ENCODE measurements at regions not wholly inside any gene's neighbourhood (a gene's known extent, or its start where the extent isn't known, plus 50 kb on each side); places are given as distances from the start of the nearest gene placed in this dataset.

GRCh38 chr9:95643619-95644018 is 126.8 kb upstream of the PTCH1 start:
- H3K4me1 ChIP-seq (ENCODE audit: insufficient read depth), result peaks cover 4% of the 10 kb centered on the region
- no peak for ATAC-seq
- H3K79me2 ChIP-seq (replicated peaks; ENCODE audit: insufficient read depth), result no peaks in the 10 kb centered on the region

More at GRCh38 chr9:95643619-95644018, 126.8 kb upstream of the PTCH1 start:
- TF ChIP-seq EZH2 (IDR thresholded peaks at IDR 0.05; ENCODE audit: low read depth, unreplicated experiment), result no peak
- TF ChIP-seq NANOG (IDR thresholded peaks at IDR 0.05; ENCODE audit: borderline replicate concordance), result no peak
- no peak for TF ChIP-seq POLR2AphosphoS5 (IDR thresholded peaks at IDR 0.05; ENCODE audit: low read depth)
- TF ChIP-seq CREB1 (CRISPR knock-in tag; IDR thresholded peaks at IDR 0.05; ENCODE audit: low read depth), result no peak
- no peak for TF ChIP-seq ZNF462 (CRISPR knock-in tag; IDR thresholded peaks at IDR 0.05)
- no peak for TF ChIP-seq JUNB (IDR thresholded peaks at IDR 0.05; ENCODE audit: unreplicated experiment)
- peaks cover 6% of the 10 kb centered on the region; the same call in 2 of the 3 replicates for H3K4me1 Mint-ChIP-seq
- Histone ChIP-seq H3K4me2 (no peak overlapping the region), H3F3A (replicated peaks; ENCODE audit: low read depth) (no peaks in the 10 kb centered on the region), H4K20me1 (replicated peaks; ENCODE audit: insufficient read depth) (no peaks in the 10 kb centered on the region), H2AFZ (no peak overlapping the region), H3K4me3 (no peak overlapping the region), H3K27me3 (ENCODE audit: insufficient read depth) (no peaks in the 10 kb centered on the region), H3K36me3 (ENCODE audit: insufficient read depth) (no peaks in the 10 kb centered on the region), H3K27ac (ENCODE audit: low read depth) (no peak overlapping the region), H3K9me2 (ENCODE audit: insufficient read depth) (peaks cover 10% of the 10 kb centered on the region; the same call in 1 of the 2 replicates)
- no peaks in the 10 kb centered on the region; the same call in 2 of the 3 replicates for H3K9me3 Mint-ChIP-seq
- H3K36me3 Mint-ChIP-seq (ENCODE audit: low read depth), result no peaks in the 10 kb centered on the region
- no peak for DNase-seq (ENCODE audit: low spot score)
- H3K27ac Mint-ChIP-seq, result no peak overlapping the region
- no peaks in the 10 kb centered on the region for H3K27me3 Mint-ChIP-seq (ENCODE audit: insufficient read depth, low read depth, poor library complexity)
- no peak overlapping the region for H3K4me3 Mint-ChIP-seq

Data from GM23338 (cell line).